GM12872 (cell line): ENCODE measurements at regions not wholly inside any gene's neighbourhood (a gene's known extent, or its start where the extent isn't known, plus 50 kb on each side); places are given as distances from the start of the nearest gene placed in this dataset.

ENCODE experiments used
- CTCF ChIP-seq: IDR thresholded peaks from 3 replicates; pipeline ENCODE4 v1.5.1; 2011; ENCODE audit warnings: low read depth, mild to moderate bottlenecking, low read length, moderate library complexity; ENCODE audit not compliant: insufficient read depth

GRCh38 chr6:169029861-169030260 lies 223.8 kb downstream of the THBS2 start:
- TF ChIP-seq CTCF: no peak

- no peak for TF ChIP-seq CTCF
These were observed 225.3 kb downstream of the THBS2 start for GRCh38 chr6:169028343-169028742.

GRCh38 chr6:169026175-169026574 lies 227.5 kb downstream of the THBS2 start:
- TF ChIP-seq CTCF: no peak

- TF ChIP-seq CTCF: no peak
These were observed 229.5 kb downstream of the THBS2 start for GRCh38 chr6:169024047-169024660.

GRCh38 chr6:169023161-169023874 lies 230.3 kb downstream of the THBS2 start:
- no peak for TF ChIP-seq CTCF

GRCh38 chr6:169022079-169022478 lies 231.6 kb downstream of the THBS2 start:
- TF ChIP-seq CTCF: no peak

GRCh38 chr6:169020821-169021220 lies 232.8 kb downstream of the THBS2 start:
- TF ChIP-seq CTCF: no peak
